Prostate gland (tissue), 2 donors: ENCODE measurements at regions not wholly inside any gene's neighbourhood (a gene's known extent, or its start where the extent isn't known, plus 50 kb on each side); places are given as distances from the start of the nearest gene placed in this dataset.
"Not testable (repeated sequence)": the region's sequence is repeated elsewhere in the genome, so short reads cannot be mapped to it uniquely, and the experiment has no call there.

Source experiments
- CTCF ChIP-seq, 4 experiments: fragments of 200-600 bp in 2 of 4; fragments of 450-650 bp in 2 of 4; sonication (generic) in 2 of 4; IDR thresholded peaks; 1 replicate in 3 of 4; 2 replicates in 1 of 4; pipeline ENCODE4 v1.5.1; 2016 to 2019; ENCODE audit warnings: antibody characterized with exemption in 4 of 4, mild to moderate bottlenecking in 2 of 4, moderate library complexity in 2 of 4
- POLR2A ChIP-seq: fragments of 450-650 bp; IDR thresholded peaks from one replicate; pipeline ENCODE4 v1.6.1; 2016; ENCODE audit warnings: antibody characterized with exemption, mild to moderate bottlenecking
- POLR2AphosphoS5 ChIP-seq: sonication (generic); formaldehyde crosslinking; IDR thresholded peaks from one replicate; pipeline ENCODE4 v1.6.1; 2017; ENCODE audit warnings: antibody characterized with exemption

- TF ChIP-seq CTCF (IDR thresholded peaks at IDR 0.05); POLR2AphosphoS5; POLR2A: not testable (repeated sequence)
These were observed 131.1 kb upstream of the PTPN20 start for GRCh38 chr10:46780164-46780563.
